ENCODE measurements at regions not wholly inside any gene's neighbourhood (a gene's known extent, or its start where the extent isn't known, plus 50 kb on each side); places are given as distances from the start of the nearest gene placed in this dataset.

DNA sequence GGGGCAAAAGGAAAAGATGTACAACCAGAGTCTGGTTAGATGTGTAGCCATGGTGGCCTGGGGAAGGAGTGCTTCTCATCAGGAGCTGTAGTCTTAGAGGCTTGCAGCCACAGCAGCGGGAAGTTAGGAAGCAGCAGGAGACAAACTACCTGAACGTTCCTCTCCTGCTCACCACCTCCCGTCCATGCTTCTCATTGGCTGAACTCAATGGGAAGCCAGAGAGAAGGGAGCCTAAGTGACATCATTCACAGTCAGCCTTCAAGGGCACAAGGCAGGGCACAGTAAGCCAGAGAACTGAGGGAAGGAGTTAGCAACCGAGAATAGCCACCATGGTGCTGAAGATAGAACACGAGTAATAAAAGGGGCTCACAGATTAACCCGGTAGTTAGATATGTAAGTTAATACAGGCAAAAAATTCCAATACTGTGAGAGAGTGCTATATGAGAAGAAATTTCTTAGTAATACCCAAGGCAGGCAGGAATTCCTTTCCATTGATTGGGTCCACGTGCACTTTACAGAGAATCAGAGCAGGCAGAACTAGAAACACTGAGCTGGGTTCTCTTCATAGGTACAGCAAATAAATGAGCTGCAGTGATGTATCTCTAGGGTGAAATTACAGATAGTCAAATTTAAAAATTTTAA is 391.5 kb upstream of the DACH1 start:
- TF ChIP-seq, protein P1, sequence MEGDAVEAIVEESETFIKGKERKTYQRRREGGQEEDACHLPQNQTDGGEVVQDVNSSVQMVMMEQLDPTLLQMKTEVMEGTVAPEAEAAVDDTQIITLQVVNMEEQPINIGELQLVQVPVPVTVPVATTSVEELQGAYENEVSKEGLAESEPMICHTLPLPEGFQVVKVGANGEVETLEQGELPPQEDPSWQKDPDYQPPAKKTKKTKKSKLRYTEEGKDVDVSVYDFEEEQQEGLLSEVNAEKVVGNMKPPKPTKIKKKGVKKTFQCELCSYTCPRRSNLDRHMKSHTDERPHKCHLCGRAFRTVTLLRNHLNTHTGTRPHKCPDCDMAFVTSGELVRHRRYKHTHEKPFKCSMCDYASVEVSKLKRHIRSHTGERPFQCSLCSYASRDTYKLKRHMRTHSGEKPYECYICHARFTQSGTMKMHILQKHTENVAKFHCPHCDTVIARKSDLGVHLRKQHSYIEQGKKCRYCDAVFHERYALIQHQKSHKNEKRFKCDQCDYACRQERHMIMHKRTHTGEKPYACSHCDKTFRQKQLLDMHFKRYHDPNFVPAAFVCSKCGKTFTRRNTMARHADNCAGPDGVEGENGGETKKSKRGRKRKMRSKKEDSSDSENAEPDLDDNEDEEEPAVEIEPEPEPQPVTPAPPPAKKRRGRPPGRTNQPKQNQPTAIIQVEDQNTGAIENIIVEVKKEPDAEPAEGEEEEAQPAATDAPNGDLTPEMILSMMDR (conservative IDR thresholded peaks at IDR 0.05; ENCODE audit: low read depth, low read length) = no peak
- no peak for TF ChIP-seq EZH2 (IDR thresholded peaks at IDR 0.05; ENCODE audit: low read length, unreplicated experiment)
- no peak for TF ChIP-seq EZH2phosphoT487 (IDR thresholded peaks at IDR 0.05; ENCODE audit: borderline replicate concordance, low read length)
